GM18909 (cell line): ENCODE measurements at regions not wholly inside any gene's neighbourhood (a gene's known extent, or its start where the extent isn't known, plus 50 kb on each side); places are given as distances from the start of the nearest gene placed in this dataset.
"Not testable (repeated sequence)": the region's sequence is repeated elsewhere in the genome, so short reads cannot be mapped to it uniquely, and the experiment has no call there.

ENCODE experiments used
- ATAC-seq: cut with Tn5 transposase; IDR thresholded peaks from one replicate; pipeline ENCODE4 v1.9.1; 2021; ENCODE audit warnings: mild to moderate bottlenecking; ENCODE audit not compliant: unreplicated experiment, poor library complexity

DNA sequence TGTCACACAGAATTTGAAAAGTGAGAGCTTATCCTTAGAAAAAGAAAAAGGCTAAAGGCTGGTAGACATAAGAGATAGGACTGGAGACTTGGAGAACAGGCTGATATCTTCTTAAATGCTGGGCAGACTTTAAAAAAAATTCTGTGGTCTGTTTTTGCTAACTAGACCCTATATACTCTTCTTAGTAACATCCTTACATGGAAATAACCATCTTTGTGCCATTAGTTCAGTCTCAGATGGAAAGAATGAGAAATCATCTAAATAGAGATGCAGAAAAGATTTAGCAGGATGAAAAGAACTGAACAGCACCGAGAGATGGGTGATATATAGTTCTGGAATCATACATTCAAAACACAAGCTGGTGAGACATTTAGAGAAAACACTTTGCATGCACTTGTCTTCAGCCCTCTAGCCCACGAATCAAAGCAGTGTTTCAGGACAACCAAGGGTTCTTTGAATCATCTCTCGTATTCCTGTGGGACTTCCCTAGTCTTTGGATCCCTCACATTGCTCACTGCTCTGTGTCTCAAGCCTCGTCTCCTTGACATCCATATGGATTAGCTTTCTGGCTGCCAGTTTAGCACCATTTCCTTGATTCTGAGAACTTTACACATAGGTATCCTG is 93.0 kb upstream of the LYSMD4 start:
- no peak for ATAC-seq

DNA sequence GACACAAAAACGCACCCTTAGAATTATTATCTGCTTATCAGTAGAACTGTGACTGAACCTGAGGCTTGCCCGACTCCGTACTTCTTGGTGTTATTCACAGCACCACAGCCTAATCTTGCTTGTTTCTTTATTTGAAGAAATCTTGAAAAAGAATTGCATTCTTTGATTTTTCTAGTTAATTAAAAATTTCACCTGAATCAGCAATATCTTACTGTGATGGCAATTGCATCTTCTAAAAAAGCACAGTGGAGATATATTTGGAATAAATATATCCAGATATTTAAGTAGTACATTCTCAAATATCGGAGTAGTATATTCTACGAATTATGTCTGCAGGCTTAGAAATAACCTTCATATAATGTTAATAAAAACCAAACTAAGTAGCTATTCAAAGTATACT is 90.1 kb upstream of the LYSMD4 start:
- no peak for ATAC-seq

DNA sequence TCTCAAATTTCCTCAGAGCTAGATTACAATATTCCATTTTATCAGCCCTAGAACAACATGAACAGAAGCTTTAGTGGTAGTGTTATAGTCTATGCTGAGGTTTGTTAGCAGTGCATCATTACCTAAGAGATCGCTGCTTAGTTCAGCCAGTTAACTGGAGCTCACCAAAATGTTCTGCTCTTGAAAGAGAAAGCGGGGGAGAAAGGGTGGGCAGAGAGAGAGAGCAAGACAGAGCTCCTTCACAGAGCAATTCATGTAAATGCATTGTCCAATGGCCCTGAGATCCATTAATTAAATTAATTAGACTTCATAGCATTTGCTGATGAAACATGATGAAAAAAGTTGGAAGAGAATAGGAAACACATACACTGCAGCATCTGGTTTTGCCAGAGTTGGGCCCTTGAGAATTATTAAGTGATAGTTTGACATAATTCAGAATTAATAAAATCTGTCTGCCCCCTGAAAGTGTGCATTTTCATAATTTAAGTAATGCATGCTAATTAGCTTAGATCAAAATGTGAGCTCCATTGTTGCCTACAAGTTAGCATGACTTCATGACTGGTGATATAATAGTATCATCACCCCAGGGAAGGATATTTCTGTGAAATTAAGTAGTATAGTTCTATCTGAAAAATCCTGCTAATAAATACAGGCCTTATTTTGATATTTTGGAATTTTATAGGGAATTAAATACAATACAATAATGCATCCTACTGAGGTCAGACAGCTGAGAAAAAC is 86.9 kb upstream of the LYSMD4 start:
- no peak for ATAC-seq

DNA sequence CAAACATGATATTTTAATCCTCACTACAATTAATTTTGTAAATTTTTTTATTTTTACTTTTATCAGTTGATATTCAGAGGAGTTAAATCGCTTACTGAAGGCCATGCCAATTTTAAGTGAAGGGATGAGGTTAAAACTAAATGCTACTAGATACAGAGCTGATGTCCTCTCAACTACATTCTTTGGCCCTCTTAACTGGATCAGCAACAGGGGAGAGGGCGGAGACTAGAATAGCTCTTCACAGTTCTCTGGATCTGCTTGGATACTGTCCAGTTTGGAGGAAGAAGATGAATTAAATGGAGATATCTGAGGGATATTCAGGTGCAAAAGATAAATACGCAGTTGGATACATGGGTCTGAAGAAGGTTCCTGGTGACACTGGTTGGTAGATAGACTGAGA is 85.6 kb upstream of the LYSMD4 start:
- no peak for ATAC-seq

DNA sequence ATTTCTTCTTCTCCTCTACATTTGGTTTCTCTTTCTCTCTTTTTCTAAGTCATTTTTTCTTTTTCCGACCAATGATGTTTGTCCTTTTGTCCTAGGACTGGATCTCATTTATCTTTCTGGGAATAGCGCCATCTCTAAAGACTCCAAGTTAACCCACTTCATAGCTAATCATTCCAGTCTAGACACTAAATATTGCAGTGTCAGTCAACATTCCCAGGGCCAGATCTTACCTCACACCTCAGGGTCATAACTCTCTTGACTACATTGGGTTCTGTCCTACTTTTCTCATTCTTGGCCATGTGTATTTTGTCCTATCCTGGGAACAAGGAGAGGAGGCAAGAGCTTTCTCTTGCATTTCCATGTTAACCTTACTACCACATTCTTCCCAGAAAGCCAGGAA is 83.6 kb upstream of the LYSMD4 start:
- not testable (repeated sequence) for ATAC-seq

DNA sequence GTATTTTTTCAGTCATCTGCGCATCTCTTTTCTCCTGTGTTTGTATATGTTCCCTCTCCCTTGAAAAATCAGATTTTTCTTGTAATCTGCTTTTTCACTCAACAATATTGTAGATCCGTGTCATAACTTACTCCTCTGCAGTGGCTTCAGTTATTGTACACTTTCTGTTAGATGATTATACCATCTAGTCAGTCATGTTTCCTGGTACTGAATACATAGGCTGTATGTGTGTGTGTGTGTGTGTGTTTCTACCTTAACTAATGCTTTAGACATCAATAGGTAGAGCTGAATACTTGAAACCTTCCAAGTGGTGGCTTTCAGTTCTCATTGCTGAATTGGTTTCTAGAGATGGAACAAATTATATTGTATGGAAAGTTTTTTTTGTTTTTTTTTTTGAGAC is 77.4 kb upstream of the LYSMD4 start:
- ATAC-seq: not testable (repeated sequence)

DNA sequence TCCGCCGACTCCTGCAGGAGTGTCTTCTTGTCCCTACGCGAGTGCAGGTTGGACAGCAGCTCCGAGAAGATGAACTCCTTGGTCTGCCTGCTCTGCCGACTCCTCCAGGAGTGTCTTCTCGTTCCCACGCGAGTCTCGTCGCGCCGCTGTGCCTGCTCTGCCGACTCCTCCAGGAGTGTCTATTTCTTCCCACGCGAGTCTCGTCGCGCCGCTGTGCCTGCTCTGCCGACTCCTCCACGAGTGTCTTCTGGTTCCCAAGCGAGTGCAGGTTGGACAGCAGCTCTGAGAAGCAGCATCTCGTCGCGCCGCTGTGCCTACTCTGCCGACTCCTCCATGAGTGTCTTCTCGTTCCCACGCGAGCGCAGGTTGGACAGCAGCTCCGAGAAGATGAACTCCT is 66.6 kb upstream of the LYSMD4 start:
- ATAC-seq: not testable (repeated sequence)

DNA sequence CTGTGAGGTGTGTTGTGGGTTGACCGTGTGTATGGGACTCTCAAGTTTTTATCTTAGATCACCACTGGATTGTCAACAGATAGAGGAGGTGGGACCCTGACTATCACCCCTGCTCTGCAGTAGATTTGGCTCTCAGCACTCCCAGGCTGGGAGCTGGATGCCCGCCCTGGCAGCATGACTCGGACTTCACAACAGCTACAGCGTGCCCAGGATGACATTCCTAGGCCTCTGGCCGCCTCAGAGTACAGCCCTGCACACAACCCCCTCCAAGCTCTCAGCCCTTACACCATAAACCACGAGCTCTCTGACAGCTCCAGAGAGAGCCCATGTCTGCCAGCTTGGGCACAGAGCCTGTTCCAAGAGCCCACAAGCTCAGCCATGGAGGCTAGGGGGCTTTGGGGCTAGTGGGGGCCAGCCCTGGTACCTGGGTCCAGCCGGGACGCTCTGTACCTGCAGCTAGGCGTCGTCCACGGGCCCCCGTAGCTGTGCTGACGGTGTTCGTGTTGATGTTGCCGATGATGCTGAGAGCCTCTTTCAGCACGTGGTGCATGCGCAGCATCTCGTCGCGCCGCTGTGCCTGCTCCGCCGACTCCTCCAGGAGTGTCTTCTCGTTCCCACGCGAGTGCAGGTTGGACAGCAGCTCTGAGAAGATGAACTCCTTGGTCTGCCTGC is 66.1 kb upstream of the LYSMD4 start:
- not testable (repeated sequence) for ATAC-seq

DNA sequence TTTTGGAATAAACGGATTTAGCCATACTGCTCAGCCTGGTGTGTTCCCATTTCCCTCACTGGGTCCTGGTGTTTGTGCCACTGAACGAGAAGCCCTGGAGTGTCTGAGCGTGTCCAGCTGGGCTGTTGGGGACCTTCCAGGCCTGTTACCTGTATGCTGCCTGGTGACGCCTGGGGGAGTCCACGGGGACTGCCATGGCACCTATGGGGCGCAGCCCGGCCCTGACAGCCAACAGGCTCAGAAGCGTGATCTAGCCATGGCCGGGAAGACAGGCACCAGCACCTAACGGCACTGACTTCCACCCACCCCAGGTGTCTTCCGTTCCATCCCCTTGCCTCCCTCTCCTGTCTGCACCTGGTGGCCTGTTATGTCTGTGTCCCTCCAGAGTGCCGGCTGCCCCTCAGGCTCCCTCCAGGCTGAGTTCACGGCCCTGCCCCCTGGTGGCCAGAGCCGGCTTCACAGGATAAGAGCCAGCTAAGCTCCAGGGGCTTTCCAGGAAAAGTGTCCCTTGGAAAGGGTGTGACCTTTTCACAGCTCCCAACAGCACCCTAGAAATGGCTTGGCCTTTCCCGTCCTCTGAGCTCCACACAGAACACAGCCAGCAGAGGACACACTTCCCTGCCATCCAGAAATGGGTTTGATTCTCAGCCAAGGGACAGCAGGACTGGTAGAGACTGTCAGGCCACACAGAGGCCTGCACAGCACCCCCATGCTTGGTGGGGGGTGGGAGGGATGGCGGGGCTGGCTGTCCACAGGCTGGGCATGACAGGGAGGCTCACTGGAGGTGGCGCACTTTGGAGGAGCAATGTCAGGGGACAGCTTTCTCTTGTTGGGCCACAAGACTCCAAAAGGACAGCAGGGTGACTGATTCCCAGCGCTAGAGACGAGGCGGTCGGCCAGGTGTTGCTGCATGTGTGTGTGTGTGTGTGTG is 64.0 kb upstream of the LYSMD4 start:
- ATAC-seq: not testable (repeated sequence)

DNA sequence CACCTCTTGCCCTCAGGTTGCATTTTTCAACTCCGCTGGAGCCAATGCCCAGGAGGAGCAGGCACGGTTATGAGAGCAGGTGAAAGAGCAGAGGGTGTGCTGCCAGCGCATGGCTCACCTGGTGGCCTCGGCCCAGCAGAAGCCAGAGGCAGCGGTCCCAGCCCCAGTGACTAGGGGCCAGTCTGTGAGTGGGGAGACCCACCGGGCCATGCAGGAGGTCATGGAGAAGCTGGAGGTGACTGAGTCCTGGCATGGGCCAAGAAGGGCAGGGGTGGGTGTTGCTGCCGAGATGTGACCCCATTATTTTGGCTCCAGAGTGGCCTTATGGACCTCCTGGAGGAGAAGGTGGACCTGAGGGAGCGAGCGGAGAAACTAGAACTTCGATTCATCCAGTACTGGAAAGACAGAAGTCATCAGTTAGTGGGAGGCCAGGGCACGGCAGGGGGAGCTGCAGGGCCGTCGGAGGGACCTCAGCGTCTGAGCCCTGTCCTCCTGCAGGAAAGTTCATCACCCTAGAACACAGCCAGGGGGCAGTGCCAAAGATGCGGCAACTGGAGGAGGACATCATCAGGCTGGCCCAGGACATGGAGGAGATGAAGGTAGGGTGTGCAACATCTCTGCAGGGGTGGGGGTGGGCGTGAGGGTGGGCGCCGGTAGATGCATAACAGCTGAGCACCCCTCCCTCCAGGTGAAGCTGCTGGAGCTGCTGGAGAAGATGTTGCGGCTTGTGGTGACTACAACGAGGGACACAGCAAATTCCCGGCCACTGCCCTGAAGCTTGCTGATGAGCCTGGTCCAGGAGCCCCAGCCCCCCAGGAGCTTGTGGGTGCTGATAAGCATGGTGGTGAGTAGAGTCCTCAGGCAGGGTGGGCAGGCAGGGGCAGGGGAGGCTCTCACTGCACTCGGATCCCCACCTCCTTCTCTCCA is 58.9 kb upstream of the LYSMD4 start:
- not testable (repeated sequence) for ATAC-seq

DNA sequence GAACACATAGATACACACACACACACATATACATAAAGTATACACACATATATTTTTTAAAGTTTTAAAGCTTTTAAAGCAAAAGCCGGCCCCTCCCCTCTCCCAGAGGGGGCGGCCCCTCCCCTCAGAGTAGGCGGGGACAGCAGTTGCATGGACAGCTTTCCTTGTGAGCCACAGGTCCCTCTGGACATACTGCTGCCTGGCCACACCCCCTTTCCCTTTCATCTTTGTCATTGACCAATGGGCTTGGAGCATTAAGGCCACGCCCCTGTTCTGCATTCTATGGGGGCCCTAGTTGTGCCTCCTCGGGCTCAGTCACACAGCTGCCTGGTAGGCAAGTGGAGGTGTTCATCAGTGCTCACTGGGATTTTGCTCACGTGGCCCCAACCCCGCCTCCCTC is 57.5 kb upstream of the LYSMD4 start:
- not testable (repeated sequence) for ATAC-seq

DNA sequence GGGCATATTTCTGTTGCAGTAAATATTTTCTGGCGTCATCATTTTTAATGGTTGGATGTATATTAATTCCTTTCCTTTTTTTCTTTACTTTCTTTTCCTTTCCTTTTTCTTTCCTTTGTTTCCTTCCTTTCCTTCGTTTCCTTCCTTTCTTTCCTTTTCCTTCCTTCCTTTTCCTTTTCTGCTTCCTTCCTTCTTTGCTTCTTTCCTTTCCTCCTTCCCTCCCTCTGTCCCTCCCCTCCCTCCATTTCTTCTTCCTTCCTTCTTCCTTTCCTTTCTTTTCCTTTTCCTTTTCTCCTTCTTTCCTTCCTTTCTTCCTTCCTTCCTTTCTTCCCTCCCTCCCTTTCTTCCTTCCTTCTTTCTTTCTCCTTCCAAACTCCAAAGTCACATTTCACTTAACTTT is 54.9 kb upstream of the LYSMD4 start:
- no peak for ATAC-seq

DNA sequence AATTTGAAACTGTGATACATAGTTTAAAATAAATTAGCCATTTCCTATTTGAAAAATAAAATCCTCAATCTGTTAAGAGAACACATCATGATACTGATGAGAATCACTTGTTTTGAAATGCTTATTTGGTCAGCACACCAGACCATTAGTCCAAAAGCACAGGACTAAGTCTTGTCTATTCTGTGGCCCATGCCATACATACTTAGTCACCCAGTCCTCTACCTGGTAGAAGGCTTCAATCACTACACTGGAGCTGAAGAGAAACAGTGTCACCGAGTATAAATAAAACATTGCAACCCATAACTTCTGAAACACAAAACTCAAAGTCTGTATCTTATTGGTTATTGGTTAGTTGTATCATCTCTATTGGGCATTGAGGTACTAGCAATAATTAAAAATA is 51.6 kb upstream of the LYSMD4 start:
- not testable (repeated sequence) for ATAC-seq

DNA sequence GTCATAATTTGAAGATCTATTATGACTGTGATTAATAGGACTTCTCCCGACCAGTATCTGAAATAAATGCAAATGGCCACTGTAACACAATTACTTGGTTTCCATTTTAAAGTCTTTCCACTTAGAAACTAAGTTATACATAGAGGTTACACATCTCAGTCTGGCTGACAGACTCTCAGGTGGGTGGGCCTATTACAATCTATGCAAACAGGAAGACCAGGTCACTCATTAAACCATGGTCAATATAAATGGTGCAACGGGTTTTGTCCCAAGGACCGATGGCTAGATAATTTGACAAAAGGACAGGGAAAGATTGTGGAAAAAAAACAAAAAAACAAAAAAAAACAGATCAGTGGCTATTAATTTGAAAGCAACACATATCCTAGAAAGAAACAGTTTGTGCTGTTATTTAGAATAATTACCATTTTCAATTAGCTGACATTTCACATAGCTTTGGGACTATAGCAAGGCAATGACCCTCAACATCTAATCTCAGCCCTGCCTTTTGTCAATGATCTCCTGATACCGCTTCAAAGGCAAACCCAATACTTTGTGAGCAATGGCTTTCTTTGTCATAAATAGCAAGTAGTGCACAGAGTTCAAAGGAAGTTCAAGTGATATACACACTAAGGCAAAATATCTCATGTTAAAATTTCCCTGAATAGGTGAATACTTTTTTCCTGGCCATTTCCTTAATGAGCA is 50.8 kb upstream of the LYSMD4 start:
- not testable (repeated sequence) for ATAC-seq
